ENCODE measurements at regions not wholly inside any gene's neighbourhood (a gene's known extent, or its start where the extent isn't known, plus 50 kb on each side); places are given as distances from the start of the nearest gene placed in this dataset.

DNA sequence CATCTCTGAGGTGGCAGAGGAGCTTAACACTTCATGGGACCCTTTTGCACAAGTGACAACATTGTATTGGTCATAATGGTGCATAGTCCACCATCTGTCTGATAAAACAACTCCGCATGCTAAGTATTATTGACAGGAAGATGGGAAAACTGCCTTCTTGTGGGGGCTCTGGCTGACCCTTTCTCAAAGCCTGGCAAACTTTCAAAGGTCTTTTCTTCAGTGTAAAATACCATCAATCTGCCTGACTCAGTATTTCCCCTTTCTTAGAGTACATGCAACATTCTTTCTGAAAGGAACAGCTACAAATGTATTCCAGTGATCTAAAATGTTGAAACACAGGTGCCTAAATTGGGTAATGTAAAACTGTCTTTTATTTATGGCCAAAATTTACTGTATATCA, 89.1 kb downstream of the NAA11 start:
- no peak overlapping the region for H3K4me3 ChIP-seq (ENCODE audit: low read depth, low read length)
- no peak for DNase-seq (ENCODE audit: low read depth)
- no peak for TF ChIP-seq CTCF (conservative IDR thresholded peaks at IDR 0.05; ENCODE audit: low read depth, low read length)

GRCh38 chr4:79235095-79235494, 90.8 kb downstream of the NAA11 start:
- H3K4me3 ChIP-seq (ENCODE audit: low read depth, low read length): no peak overlapping the region
- DNase-seq (ENCODE audit: low read depth): no peak
- no peak for TF ChIP-seq CTCF (conservative IDR thresholded peaks at IDR 0.05; ENCODE audit: low read depth, low read length)

DNA sequence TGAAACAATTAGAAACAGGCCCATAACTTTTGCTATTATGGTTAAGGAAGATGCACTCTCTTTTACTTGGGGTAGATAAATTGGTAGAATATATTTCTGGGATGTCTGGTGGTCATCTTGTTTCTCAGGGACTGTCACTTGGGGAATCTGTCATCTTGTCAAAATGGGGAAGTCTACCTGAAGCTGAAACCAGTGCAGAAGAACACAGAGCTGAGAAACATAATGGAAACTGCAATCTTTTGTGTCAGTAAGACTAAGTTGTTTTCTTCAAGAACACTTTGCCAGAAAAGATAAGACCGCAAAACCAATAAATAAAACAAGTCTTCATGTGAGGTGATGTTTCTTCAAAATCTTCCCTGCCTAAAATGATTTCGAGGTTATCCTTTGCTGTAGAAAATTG, 92.0 kb downstream of the NAA11 start:
- no peak for TF ChIP-seq CTCF (conservative IDR thresholded peaks at IDR 0.05; ENCODE audit: low read depth, low read length)
- no peak overlapping the region for H3K4me3 ChIP-seq (ENCODE audit: low read depth, low read length)
- DNase-seq (ENCODE audit: low read depth): no peak

- DNase-seq (ENCODE audit: low read depth): peak; percentile 46
- TF ChIP-seq CTCF (conservative IDR thresholded peaks at IDR 0.05; ENCODE audit: low read depth, low read length): no peak
- no peak overlapping the region for H3K4me3 ChIP-seq (ENCODE audit: low read depth, low read length)
Observed at GRCh38 chr4:79232540-79232939, 93.3 kb downstream of the NAA11 start.

- H3K4me3 ChIP-seq (ENCODE audit: low read depth, low read length): no peak overlapping the region
- TF ChIP-seq CTCF (conservative IDR thresholded peaks at IDR 0.05; ENCODE audit: low read depth, low read length): no peak
- no peak for DNase-seq (ENCODE audit: low read depth)
Observed at GRCh38 chr4:79227860-79228259, 98.0 kb downstream of the NAA11 start.

GRCh38 chr4:79225360-79225759, 100.5 kb downstream of the NAA11 start:
- H3K4me3 ChIP-seq (ENCODE audit: low read depth, low read length): no peak overlapping the region
- TF ChIP-seq CTCF (conservative IDR thresholded peaks at IDR 0.05; ENCODE audit: low read depth, low read length): no peak
- no peak for DNase-seq (ENCODE audit: low read depth)

DNA sequence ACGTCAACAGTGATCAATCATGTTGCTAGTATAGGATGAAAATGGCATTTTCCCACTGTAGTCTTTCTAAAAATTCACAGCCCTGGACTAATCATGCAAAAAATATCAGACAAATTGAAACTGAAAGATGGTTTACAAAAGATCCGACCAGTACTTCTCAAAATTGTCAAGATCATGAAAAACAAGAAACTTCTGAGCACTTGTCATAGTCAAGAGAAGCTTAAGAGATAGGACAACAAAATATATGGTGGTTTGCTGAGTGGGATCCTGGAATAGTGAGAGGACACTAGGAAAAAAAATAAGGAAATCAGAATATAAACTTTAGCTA, 101.1 kb downstream of the NAA11 start:
- DNase-seq (ENCODE audit: low read depth): no peak
- no peak for TF ChIP-seq CTCF (conservative IDR thresholded peaks at IDR 0.05; ENCODE audit: low read depth, low read length)
- H3K4me3 ChIP-seq (ENCODE audit: low read depth, low read length): no peak overlapping the region

Measured in epithelial cell of proximal tubule (primary cell).